Mononuclear cell (primary cell): ENCODE measurements at regions not wholly inside any gene's neighbourhood (a gene's known extent, or its start where the extent isn't known, plus 50 kb on each side); places are given as distances from the start of the nearest gene placed in this dataset.

ENCODE experiments used
- H3K27me3 ChIP-seq: 2 replicates; pipeline ENCODE4 v1.6.0; 2011; ENCODE audit warnings: low read length, control low read depth; ENCODE audit not compliant: insufficient read depth
- H3K4me1 ChIP-seq: 2 replicates; pipeline ENCODE4 v1.5.1; 2011; ENCODE audit warnings: mild to moderate bottlenecking, low read length, control low read depth; ENCODE audit not compliant: insufficient read depth
- H3K4me3 ChIP-seq: 2 replicates; pipeline ENCODE4 v1.5.1; 2011; ENCODE audit warnings: mild to moderate bottlenecking, low read length, moderate library complexity
- H3K9me3 ChIP-seq: 2 replicates; pipeline ENCODE4 v1.5.1; 2011; ENCODE audit warnings: low read depth, mild to moderate bottlenecking, control low read depth, low read length

GRCh38 chr10:36354633-36355032 is 712.5 kb upstream of the FZD8 start:
- Histone ChIP-seq H3K9me3 (no peaks in the 10 kb centered on the region), H3K27me3 (no peaks in the 10 kb centered on the region), H3K4me3 (no peak overlapping the region), H3K4me1 (no peaks in the 10 kb centered on the region)

- H3K4me1 ChIP-seq = no peaks in the 10 kb centered on the region
- no peaks in the 10 kb centered on the region for H3K9me3 ChIP-seq
- H3K27me3 ChIP-seq = no peaks in the 10 kb centered on the region
- no peak overlapping the region for H3K4me3 ChIP-seq
Observed at GRCh38 chr10:36351159-36351558, 709.1 kb upstream of the FZD8 start.

DNA sequence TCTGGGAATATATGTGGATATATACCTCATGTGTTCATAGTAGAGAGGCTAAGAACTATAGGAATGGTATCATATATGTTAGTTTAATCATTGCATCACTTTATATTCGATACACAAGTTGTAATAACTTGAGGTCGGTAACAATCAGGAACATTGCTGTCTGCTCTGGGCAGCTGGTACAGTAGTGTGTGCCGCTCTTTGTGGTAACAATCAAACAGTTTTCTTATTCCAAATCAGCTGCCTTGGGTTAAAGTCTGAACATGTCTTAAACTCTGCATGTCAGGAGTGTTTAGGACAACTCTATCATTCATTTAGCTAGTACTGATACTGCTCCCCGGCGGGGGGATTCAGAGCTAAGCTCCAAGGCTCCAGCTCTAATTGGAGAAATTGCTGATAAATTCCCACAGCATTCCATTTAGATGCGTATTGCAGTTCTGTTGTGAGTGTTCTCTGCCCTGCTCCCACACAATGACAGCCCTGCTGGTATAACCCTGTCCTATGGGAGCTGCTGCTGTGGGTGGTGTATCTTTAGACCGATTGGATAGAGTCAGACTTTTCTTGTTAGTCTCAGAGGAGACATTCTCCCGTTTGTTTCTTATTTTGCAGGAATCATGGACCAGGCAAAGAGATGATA is 707.5 kb upstream of the FZD8 start:
- Histone ChIP-seq H3K4me3 (no peak overlapping the region), H3K9me3 (no peaks in the 10 kb centered on the region), H3K4me1 (no peaks in the 10 kb centered on the region), H3K27me3 (no peaks in the 10 kb centered on the region)

DNA sequence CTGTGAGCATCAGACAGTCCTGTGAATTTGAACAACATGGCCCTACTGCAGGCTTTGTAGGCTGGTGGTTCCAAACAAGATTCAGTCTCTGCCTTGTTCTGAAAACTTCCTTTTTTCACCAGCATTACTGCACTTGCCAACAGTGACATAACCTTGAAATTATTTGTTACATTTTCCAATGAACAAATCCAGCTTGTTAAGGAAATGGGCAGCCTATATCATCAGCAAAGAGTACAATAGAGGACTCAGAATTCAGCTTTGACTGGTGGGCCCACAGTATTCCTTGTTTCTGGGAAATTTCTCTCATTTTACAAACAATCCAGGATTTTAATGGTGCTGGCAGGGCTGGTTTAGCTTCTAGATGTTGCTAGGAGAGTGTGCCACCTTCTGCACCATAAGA is 703.7 kb upstream of the FZD8 start:
- H3K4me1 ChIP-seq = no peaks in the 10 kb centered on the region
- no peaks in the 10 kb centered on the region for H3K9me3 ChIP-seq
- H3K27me3 ChIP-seq = no peaks in the 10 kb centered on the region
- no peak overlapping the region for H3K4me3 ChIP-seq

DNA sequence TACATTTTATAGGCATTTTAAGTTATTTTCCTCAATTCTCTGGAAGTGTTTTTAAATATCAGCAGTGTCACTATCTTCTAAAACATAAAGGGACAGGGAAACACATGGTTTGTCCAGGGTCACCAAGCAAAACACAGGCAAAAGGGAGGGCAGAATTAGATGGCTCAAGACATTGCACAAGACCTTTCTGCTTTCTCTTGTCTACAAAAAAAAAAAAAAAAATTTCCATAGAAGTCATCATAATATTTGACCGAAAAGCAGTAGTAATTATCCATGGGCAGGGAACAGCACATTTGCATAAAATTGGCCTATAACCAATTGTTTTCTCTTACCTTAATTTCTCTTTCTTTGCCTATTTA is 703.1 kb upstream of the FZD8 start:
- H3K27me3 ChIP-seq = no peaks in the 10 kb centered on the region
- H3K4me3 ChIP-seq = no peak overlapping the region
- H3K9me3 ChIP-seq = no peaks in the 10 kb centered on the region
- H3K4me1 ChIP-seq = no peaks in the 10 kb centered on the region

DNA sequence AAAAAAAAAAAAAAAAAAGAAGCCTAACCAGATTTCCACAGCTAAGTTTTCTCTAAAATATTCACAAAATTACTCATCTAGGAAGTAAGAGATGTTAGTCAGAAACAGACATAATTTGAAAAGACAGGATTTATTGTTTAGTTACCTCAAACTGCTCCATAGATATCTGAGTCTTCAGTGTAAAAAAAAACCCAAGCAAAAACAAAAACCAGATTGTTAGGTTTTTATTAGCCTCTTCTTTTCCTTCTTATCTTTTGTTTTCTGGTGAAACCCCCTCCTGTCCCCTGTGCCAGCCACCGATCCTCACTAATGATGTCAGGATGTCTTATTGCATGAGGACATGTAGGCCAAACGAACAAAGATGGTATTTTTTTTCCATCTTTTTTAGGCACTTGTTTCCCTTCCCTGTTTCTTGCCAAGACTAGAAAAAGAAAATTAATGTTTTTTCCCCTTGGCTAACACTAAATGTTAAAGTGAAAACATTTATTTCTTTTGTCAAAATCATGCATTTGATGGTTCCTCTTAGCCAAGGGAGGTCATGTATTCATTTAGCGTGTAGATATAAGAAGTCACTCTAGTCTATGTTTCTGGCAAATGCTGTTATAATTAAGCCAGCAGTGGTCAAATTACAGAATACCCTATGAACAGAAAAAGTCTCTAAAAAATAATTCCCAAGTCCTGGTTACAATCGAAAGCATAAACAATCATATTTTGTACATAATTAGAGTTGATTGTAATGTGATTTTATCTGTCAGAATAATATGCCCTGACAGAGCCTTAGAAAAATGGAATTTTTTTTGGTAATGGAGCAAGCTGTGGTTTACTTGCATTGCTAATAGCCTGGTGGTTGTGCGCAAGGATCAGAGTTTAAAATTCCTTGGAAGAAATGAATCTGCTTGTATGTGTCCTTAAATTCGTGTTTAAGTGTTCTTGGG is 702.4 kb upstream of the FZD8 start:
- Histone ChIP-seq H3K27me3 (no peaks in the 10 kb centered on the region), H3K9me3 (no peaks in the 10 kb centered on the region), H3K4me3 (no peak overlapping the region), H3K4me1 (no peaks in the 10 kb centered on the region)

DNA sequence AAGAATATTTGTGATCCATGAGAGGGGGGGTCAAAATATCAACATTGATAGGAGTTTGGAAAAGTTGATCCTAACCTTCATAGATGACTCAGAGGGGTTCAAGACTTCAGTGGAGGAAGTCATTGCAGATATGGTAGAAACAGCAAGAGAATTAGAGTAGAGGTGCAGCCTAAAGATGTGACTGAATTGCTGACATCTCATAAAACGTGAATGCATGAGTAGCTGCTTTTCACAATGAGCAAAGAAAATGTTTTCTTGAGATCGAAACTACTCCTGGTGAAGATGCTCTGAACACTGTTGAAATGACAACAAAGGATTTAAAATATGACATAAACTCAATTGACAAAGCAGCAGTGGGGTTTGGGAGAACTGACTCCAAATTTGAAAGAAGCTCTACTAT is 700.7 kb upstream of the FZD8 start:
- Histone ChIP-seq H3K4me3 (no peak overlapping the region), H3K27me3 (no peaks in the 10 kb centered on the region), H3K4me1 (no peaks in the 10 kb centered on the region), H3K9me3 (no peaks in the 10 kb centered on the region)

DNA sequence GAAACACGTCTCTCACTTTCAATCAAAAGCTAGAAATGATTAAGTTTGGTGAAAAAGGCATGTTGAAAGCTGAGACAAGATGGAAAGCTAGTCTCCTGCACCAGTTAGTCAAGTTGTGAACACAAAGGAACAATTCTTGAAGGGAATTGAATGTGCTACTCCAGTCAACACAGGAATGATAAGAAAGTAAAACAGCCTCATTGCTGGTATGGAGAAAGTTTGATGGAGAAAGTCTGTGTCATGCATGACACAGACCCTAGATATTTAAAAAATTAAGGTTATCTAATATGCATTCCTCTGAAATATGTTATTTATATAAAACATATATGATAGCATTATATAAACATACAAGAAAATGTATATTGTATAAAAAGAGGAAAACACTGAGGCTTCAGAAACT is 699.4 kb upstream of the FZD8 start:
- no peak overlapping the region for H3K4me3 ChIP-seq
- no peaks in the 10 kb centered on the region for H3K27me3 ChIP-seq
- H3K9me3 ChIP-seq = no peaks in the 10 kb centered on the region
- no peaks in the 10 kb centered on the region for H3K4me1 ChIP-seq

GRCh38 chr10:36336315-36336714 is 694.2 kb upstream of the FZD8 start:
- Histone ChIP-seq H3K27me3 (no peaks in the 10 kb centered on the region), H3K9me3 (no peaks in the 10 kb centered on the region), H3K4me1 (no peaks in the 10 kb centered on the region), H3K4me3 (no peak overlapping the region)

- H3K4me3 ChIP-seq = no peak overlapping the region
- H3K9me3 ChIP-seq = no peaks in the 10 kb centered on the region
- H3K4me1 ChIP-seq = no peaks in the 10 kb centered on the region
- H3K27me3 ChIP-seq = no peaks in the 10 kb centered on the region
Observed at GRCh38 chr10:36333446-36333845, 691.4 kb upstream of the FZD8 start.

DNA sequence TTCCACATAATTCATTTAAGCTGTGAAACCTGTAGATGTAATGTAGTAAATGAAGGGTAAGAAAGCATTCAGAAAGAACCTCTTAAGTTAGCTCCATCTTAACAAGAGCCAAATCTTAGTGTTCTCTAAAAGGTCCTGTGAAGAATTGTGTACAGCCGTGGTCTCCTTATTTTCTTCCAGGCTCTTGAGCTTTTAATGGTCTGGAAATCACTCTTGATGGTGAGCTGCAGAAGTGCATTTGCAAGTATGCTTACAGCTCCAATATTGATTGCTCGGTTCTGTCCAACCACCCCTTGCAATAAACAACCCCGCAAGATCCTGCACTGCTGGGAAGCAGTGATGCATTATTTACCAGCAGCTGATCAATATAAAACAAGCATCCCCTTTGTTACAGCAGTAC is 690.8 kb upstream of the FZD8 start:
- Histone ChIP-seq H3K4me3 (no peak overlapping the region), H3K27me3 (no peaks in the 10 kb centered on the region), H3K9me3 (no peaks in the 10 kb centered on the region), H3K4me1 (no peaks in the 10 kb centered on the region)

- no peaks in the 10 kb centered on the region for H3K9me3 ChIP-seq
- no peaks in the 10 kb centered on the region for H3K27me3 ChIP-seq
- H3K4me1 ChIP-seq = no peaks in the 10 kb centered on the region
- H3K4me3 ChIP-seq = no peak overlapping the region
Observed at GRCh38 chr10:36331121-36331520, 689.0 kb upstream of the FZD8 start.

DNA sequence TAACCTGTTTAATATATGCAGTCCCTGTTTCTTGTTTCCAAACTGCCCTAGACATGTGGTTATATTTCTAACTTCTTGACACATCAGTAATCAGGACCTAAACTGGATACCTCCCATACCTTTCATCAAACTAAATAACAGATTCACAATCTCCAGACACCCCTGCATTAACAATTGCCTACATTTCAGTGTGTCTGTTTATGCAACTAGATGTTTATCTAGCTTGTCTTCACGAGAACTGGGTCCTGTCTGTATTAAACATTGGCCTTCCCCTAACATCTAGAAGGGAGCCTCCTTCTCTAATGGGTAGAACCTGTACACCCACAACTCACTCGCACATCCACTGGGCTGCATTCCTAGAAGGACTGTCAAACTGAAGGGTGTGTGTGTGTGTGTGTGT is 683.7 kb upstream of the FZD8 start:
- Histone ChIP-seq H3K4me3 (no peak overlapping the region), H3K9me3 (no peaks in the 10 kb centered on the region), H3K27me3 (no peaks in the 10 kb centered on the region), H3K4me1 (no peaks in the 10 kb centered on the region)

GRCh38 chr10:36324831-36325230 is 682.7 kb upstream of the FZD8 start:
- Histone ChIP-seq H3K4me1 (no peaks in the 10 kb centered on the region), H3K4me3 (no peak overlapping the region), H3K9me3 (no peaks in the 10 kb centered on the region), H3K27me3 (no peaks in the 10 kb centered on the region)

DNA sequence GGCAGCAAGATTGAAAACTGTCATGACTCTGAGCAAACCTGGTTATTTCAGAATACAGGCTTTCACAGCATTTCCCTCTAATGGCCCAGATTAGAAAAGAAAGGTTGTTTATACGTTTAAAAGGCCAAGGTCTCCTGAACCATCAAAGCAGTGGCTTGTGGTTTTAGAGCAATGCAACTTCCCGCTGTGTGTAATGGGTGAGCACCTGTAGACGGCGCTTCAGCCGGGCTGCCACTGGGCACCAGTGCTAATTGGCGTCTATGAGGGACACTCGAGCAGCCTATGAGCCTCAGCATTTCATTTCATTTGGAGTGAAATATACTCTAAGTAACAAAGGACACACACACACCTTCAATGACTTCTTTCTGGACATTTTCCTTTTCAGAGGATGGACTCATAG is 671.0 kb upstream of the FZD8 start:
- H3K27me3 ChIP-seq = no peaks in the 10 kb centered on the region
- H3K9me3 ChIP-seq = no peaks in the 10 kb centered on the region
- no peak overlapping the region for H3K4me3 ChIP-seq
- no peaks in the 10 kb centered on the region for H3K4me1 ChIP-seq

- H3K4me3 ChIP-seq = no peak overlapping the region
- no peaks in the 10 kb centered on the region for H3K9me3 ChIP-seq
- no peaks in the 10 kb centered on the region for H3K4me1 ChIP-seq
- no peaks in the 10 kb centered on the region for H3K27me3 ChIP-seq
Observed at GRCh38 chr10:36303896-36304295, 661.8 kb upstream of the FZD8 start.
